ENCODE measurements at regions not wholly inside any gene's neighbourhood (a gene's known extent, or its start where the extent isn't known, plus 50 kb on each side); places are given as distances from the start of the nearest gene placed in this dataset.

GRCh38 chr15:70327328-70327855 is 229.7 kb upstream of the TLE3 start:
- Histone ChIP-seq H3K4me1 (ENCODE audit: control insufficient read depth in 2 of 3, insufficient read depth in 2 of 3, low read depth in 1 of 3, low read length in 3 of 3) (peaks cover 0 to 5% (median 4%) of the 10 kb centered on the region in 3 donors), H3K27ac (ENCODE audit: low read depth in 2 of 2, low read length in 2 of 2) (no peak overlapping the region), H3K9ac (ENCODE audit: low read length in 3 of 3) (no peak overlapping the region), H3K36me3 (ENCODE audit: control insufficient read depth in 2 of 3, insufficient read depth in 3 of 3, low read length in 3 of 3) (no peaks in the 10 kb centered on the region), H3K9me3 (ENCODE audit: control insufficient read depth in 2 of 3, insufficient read depth in 1 of 3, low read length in 3 of 3) (no peaks in the 10 kb centered on the region), H3K4me3 (ENCODE audit: low read length in 3 of 3) (no peak overlapping the region), H3K27me3 (ENCODE audit: control insufficient read depth, insufficient read depth, low read length) (no peaks in the 10 kb centered on the region)
- FAIRE-seq (no peak), DNase-seq (no peak)
- intact Hi-C loops (cut with DNase I), result no loop called here
- no peak for TF ChIP-seq CTCF (IDR thresholded peaks at IDR 0.05; ENCODE audit: borderline replicate concordance, extremely low read depth, insufficient read depth)

- no peak for FAIRE-seq
- intact Hi-C loops (cut with DNase I), result no loop called here
- Histone ChIP-seq H3K27me3 (ENCODE audit: control insufficient read depth, insufficient read depth, low read length) (no peaks in the 10 kb centered on the region), H3K4me1 (ENCODE audit: control insufficient read depth in 2 of 3, insufficient read depth in 2 of 3, low read depth in 1 of 3, low read length in 3 of 3) (peaks cover 0 to 21% (median 5%) of the 10 kb centered on the region in 3 donors), H3K27ac (ENCODE audit: low read depth in 2 of 2, low read length in 2 of 2) (no peak overlapping the region), H3K9me3 (ENCODE audit: control insufficient read depth in 2 of 3, insufficient read depth in 1 of 3, low read length in 3 of 3) (no peaks in the 10 kb centered on the region), H3K9ac (ENCODE audit: low read length in 3 of 3) (no peak overlapping the region), H3K4me3 (ENCODE audit: low read length in 3 of 3) (no peak overlapping the region), H3K36me3 (ENCODE audit: control insufficient read depth in 2 of 3, insufficient read depth in 3 of 3, low read length in 3 of 3) (no peaks in the 10 kb centered on the region)
- DNase-seq, result peak in 3 of 5 donors; percentile 63 to 85 (median 69)
- TF ChIP-seq CTCF (IDR thresholded peaks at IDR 0.05; ENCODE audit: borderline replicate concordance, extremely low read depth, insufficient read depth), result no peak
These were observed 226.6 kb upstream of the TLE3 start for GRCh38 chr15:70324001-70324974.

GRCh38 chr15:70323111-70323851 is 225.6 kb upstream of the TLE3 start:
- Histone ChIP-seq H3K4me1 (ENCODE audit: control insufficient read depth in 2 of 3, insufficient read depth in 2 of 3, low read depth in 1 of 3, low read length in 3 of 3) (peaks cover 0 to 22% (median 5%) of the 10 kb centered on the region in 3 donors), H3K27ac (ENCODE audit: low read depth in 2 of 2, low read length in 2 of 2) (peak overlapping the region in 1 of 2 donors; percentile 35), H3K9ac (ENCODE audit: low read length in 3 of 3) (no peak overlapping the region), H3K9me3 (ENCODE audit: control insufficient read depth in 2 of 3, insufficient read depth in 1 of 3, low read length in 3 of 3) (no peaks in the 10 kb centered on the region), H3K36me3 (ENCODE audit: control insufficient read depth in 2 of 3, insufficient read depth in 3 of 3, low read length in 3 of 3) (no peaks in the 10 kb centered on the region), H3K4me3 (ENCODE audit: low read length in 3 of 3) (no peak overlapping the region), H3K27me3 (ENCODE audit: control insufficient read depth, insufficient read depth, low read length) (no peaks in the 10 kb centered on the region)
- no peak for TF ChIP-seq CTCF (IDR thresholded peaks at IDR 0.05; ENCODE audit: borderline replicate concordance, extremely low read depth, insufficient read depth)
- DNase-seq (peak in 4 of 5 donors; percentile 69 to 88 (median 80)), FAIRE-seq (no peak)
- intact Hi-C loops (cut with DNase I), result no loop called here
